Right kidney (tissue), 1 donor: ENCODE measurements at regions not wholly inside any gene's neighbourhood (a gene's known extent, or its start where the extent isn't known, plus 50 kb on each side); places are given as distances from the start of the nearest gene placed in this dataset.

ENCODE experiments used
- DNase-seq: peaks from one replicate; pipeline ENCODE4 v3.0.0-alpha.2; 2016

DNA sequence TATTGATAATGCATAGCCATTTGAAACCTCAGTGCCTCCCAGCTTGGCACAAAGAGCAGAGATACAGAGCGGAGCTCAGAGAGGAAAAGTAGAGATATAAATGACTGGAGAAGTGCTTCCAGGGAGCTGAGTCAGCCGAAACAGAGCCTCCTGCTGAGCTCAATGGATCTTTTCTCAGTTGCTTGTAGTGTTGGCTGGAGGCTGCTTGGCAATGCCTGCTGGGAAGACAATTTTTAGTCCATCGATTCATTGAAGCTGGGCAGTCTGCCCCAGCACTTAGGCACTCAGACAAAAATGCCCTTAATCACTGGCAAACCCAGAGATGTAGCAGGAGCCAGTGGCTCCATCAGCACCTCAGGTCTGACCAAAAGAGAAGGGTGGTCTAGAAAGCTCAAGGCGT, 81.3 kb upstream of the SETBP1 start:
- no peak for DNase-seq

- no peak for DNase-seq
Observed at GRCh38 chr18:44601447-44601846, 79.2 kb upstream of the SETBP1 start.

- no peak for DNase-seq
Observed at GRCh38 chr18:44602380-44602779, 78.3 kb upstream of the SETBP1 start.

- no peak for DNase-seq
Observed at GRCh38 chr18:44602845-44603244, 77.8 kb upstream of the SETBP1 start.

GRCh38 chr18:44609181-44609941, 71.3 kb upstream of the SETBP1 start:
- DNase-seq = no peak

- DNase-seq = no peak
Observed at GRCh38 chr18:44620812-44621211, 59.9 kb upstream of the SETBP1 start.

GRCh38 chr18:44624052-44624451, 56.6 kb upstream of the SETBP1 start:
- no peak for DNase-seq

GRCh38 chr18:44625386-44625785, 55.3 kb upstream of the SETBP1 start:
- DNase-seq = no peak

- no peak for DNase-seq
Observed at GRCh38 chr18:44626236-44626635, 54.5 kb upstream of the SETBP1 start.

- DNase-seq = no peak
Observed at GRCh38 chr18:44626807-44627206, 53.9 kb upstream of the SETBP1 start.

- no peak for DNase-seq
Observed at GRCh38 chr18:44627280-44627679, 53.4 kb upstream of the SETBP1 start.

DNA sequence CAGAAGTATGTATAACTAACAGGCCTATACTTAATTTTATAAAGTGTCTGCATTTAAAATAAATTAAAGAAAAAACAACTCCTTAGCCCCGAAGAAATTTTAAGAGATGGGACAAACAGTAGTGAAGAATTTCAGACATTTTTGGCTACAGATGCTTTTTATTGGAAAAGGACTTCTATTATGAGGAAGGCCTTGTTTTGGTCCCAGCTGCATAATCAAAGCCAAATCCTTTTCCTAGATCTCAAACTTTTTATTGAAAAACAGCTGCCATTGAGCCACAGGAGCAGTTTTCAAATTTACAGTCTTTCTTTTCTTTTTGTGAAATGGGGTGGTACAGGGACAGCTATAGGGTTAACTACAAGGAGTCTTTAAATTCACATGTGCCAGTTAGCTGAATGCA, 51.3 kb upstream of the SETBP1 start:
- DNase-seq = no peak

- no peak for DNase-seq
Observed at GRCh38 chr18:44630118-44630517, 50.6 kb upstream of the SETBP1 start.
